AG20443 (cell line): ENCODE measurements at regions not wholly inside any gene's neighbourhood (a gene's known extent, or its start where the extent isn't known, plus 50 kb on each side); places are given as distances from the start of the nearest gene placed in this dataset.

Experiments
- DNase-seq: peaks from one replicate; pipeline ENCODE4 v3.0.0; 2012; ENCODE audit warnings: low spot score, mixed read lengths

DNA sequence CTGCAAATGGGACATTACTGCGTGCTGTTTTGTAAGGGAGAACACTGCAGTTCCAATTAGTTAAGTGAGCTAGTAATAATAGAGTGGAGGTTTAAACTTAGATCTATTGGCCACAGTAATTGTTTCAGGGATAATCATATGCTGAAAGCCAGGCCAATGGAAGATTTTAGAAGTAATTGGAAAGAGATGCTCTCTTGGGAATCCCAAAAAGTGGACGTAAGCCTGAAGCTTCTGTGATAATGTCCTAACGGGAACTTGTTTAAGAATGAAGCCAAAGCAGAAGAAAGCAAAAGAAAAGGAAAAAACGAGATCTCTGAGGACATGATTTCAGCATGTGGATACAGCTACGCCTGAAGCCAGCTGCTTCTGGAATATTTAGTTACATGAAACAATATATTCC is 594.6 kb downstream of the SLC4A3 start:
- DNase-seq, result no peak

- DNase-seq, result peak; percentile 37
Observed at GRCh38 chr2:220224691-220225543, 597.5 kb downstream of the SLC4A3 start.

DNA sequence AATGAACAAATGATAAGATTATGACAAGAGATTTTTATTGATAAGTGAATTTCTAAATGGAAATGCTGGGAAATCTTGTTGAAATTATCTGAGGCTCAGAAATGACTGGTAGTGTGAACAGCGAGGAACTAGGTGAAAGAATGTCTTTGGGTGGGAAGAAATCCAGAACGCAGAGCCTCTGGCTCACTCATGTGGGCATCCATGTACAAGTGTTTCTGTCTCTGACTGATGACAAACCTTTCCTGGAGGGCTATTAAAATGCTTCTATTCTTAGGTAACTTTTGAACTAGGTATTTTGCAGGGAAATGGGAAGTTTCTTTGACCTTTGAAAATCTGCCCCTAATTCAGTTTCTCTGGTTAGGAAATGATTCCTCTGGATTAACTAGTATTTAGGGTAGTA is 598.6 kb downstream of the SLC4A3 start:
- DNase-seq, result no peak

GRCh38 chr2:220226546-220226945 is 599.1 kb downstream of the SLC4A3 start:
- no peak for DNase-seq

DNA sequence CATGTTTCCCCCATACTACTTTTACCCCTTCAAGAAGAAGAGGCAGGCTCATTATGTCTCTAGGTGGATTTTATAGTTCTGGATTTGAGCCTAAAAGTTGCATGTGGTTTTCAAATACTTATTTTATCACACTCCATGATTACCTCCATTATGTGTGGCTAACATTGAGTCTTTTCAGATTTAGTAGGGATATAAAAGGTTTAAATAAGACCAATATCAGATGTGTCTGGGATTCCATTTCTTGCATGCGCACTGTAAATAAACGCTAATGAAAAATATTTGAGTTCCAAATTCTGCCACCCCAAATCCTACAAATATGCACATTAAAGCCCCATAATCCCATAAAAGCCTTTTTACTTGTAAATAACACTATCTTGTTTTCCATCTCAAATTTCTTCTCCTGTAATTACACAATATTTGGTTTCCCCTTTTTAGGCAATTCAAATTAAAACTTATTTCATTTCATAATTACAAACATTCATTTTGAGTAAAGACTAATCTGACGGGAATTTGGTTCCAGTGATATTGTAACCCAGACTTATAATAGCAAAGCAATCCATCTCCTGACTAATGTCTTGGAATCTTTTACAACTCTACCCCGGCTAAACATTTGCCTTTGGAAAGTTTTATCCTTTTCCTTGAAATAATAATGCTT is 600.0 kb downstream of the SLC4A3 start:
- peak; percentile 47 for DNase-seq

- peak; percentile 88 for DNase-seq
Observed at GRCh38 chr2:220228310-220229006, 601.0 kb downstream of the SLC4A3 start.

GRCh38 chr2:220240641-220241040 is 613.2 kb downstream of the SLC4A3 start:
- no peak for DNase-seq

- no peak for DNase-seq
Observed at GRCh38 chr2:220241423-220241822, 614.0 kb downstream of the SLC4A3 start.

DNA sequence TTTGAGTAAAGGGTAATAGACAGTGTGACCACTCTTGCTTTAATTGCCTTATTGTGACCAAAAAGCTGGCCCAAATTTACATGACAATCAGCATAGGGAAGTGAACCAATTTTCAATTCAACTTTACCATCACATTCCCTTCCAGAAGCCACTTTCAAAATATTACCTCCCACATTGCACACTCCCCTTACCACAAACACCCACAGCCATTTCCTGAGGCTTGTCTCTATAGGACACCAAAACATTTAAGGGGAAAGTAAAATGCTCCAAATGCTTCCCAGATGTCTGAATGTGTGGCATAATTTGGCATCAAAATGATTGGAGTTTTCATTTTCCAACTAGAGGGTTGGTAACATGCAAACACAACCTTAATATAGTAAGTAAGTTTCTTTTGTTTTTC is 616.1 kb downstream of the SLC4A3 start:
- no peak for DNase-seq

DNA sequence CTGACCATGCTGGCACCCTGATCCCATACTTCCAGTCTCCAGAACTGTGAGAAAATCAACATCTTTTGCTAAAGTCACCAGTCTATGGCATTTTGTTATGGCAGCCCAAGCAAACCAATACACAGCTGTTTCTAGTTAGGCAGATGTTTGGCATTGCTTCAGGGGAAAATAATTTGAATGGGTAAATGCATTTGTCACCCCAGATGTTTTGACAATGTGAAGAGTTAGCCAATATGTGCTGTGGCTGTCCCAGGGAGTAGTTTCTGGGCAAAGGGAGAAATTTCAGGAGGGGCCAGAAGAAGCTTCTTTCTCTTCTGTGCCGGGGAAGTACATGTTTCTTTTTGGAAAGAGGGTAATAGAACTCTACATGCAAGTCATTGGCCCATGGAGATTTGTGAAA is 619.0 kb downstream of the SLC4A3 start:
- peak; percentile 16 for DNase-seq

- no peak for DNase-seq
Observed at GRCh38 chr2:220247588-220248350, 620.3 kb downstream of the SLC4A3 start.

DNA sequence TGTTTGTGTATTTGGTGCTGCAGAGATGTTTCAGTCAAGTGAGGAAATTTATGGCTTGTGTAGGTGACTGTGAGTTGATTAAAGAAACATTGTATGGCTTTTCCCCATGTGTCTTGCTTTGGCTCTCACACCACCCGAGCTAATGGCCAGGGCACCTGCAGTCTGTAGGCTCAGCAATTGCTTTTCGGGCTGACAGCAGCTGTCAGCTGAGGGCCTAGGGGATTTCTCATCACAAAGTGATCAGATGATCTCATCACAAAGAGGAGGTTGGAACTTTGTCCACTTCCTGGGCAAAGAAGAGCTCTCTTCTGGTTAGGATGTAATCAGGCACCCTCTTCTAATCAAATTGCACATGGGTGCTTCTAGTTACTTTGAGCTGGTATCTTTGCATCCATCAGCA is 632.2 kb downstream of the SLC4A3 start:
- no peak for DNase-seq

DNA sequence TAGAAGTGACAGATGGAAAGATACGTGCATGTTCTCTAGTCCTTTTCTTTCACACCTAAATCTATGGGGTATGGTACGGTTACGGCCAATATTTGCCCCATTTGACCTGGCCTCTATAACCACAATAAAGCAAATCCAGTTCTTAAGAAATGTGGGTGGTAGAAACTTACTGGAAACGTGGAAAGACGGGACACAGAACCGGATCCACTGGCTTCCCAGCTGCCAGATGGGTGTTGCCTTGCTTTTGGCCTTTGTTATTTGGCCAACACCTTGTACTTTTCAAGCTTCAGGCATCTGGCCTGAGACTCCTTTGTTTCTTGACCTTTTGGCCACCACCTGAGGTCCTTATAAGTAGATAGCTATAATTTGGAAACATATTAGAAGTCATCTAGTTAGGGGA is 635.9 kb downstream of the SLC4A3 start:
- no peak for DNase-seq

DNA sequence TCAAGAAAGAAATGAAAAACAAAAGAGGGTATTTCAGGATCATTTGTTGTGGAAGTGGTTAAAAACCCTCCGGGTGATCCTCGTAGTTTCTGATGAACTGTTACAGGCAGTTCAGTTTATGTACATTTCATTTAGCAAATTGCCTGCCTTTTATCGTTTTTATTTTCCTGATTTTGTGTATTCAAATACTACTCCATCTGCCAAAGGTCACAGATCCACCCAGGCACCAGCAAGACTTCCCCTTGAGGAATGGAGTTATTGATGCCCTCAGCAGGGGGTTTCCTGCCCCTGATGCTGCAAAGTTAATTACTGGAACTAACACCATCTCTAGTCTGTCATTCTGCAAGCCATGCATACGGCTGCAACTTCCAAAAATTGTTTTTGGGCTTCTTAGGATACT is 641.9 kb downstream of the SLC4A3 start:
- no peak for DNase-seq

- no peak for DNase-seq
Observed at GRCh38 chr2:220270481-220271070, 643.1 kb downstream of the SLC4A3 start.

DNA sequence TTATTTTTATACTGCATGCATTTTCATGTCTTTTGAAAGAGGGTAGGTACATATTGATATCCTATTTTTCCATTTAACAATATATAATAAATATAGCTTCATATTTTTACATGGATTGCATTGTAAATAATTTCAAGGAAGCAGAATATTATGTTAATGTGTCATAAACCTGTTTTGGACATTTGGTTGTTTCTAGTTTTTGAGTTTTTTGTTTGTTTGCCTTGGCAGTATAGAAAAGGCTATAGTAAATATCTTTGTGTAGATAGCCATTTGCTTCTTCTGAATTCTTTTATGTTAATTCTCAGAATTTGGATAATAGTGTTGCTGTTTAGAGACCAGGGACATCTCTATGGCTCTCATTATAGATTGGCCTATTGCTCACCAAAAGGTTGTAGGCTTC is 645.2 kb downstream of the SLC4A3 start:
- DNase-seq, result no peak

DNA sequence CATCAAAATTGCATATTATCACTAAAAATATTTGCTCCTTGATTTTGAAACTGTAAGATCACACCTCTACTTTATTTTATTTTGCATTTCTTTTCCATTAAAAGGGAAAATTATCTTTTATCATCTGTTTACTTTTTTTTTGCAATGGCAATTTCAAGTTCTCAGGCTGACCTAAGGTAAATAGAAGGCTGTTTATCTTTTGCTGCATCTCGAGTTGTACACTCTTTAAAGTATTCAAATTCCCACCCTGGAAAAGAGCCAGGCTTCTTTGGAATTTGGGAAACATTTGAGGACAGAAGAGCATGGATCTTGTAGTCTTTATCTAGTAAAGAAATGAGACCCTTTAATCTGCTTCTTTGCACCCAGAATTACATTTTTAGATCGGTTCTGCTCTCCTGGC is 645.7 kb downstream of the SLC4A3 start:
- DNase-seq, result no peak

GRCh38 chr2:220275454-220275853 is 648.0 kb downstream of the SLC4A3 start:
- peak; percentile 12 for DNase-seq

DNA sequence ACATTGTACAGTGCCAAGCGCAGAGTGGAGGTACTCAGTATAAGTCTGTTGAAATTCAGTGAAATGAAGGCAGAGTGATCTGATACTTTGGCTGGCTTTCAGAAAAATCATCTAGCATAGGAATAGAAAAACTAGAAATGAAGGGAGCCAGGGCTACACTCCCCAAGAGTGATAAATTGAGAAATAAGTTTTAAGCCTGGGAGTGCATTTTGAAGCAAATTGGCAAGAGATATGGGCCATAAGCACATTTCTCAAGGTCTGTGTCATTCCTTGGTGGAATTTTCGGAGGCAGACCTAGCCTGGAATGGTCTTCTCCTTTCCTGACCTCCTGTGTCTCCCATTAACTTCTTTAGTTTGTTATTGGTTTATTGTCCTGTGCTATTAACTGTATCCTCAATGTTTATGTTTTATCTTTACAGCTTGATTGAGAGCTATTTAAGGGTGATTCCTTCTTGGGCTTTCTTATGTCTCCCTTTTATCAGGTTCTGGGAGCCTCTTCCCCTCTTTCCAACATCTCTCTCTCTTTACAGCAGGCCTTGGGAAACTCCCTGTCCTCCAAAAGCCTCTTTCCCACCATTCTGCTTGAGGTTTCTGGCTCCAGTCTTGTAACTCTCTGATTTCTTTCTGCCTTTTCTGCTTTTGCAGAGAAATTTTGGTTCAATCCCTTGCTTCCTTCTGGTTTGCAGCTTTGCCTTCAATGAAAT is 649.5 kb downstream of the SLC4A3 start:
- DNase-seq, result peak; percentile 63

- peak; percentile 79 for DNase-seq
Observed at GRCh38 chr2:220277445-220277975, 650.1 kb downstream of the SLC4A3 start.

DNA sequence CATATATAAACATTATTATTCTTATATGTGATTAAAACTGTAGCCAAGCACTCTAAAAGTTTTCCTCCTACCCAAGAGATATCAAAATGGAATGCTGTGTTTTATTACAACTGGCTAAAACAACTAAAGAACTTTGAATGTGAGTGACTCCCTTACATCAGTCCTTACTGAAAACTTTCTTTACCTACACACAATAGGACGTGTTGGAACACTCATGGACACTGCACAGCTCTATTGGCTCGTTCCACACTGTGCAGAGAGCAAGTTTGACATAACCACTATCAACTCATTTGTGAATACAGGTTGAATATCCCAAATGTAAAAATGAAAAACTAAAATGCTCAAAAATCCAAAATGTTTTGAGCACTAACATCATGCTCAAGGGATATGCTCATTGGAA is 650.6 kb downstream of the SLC4A3 start:
- DNase-seq, result no peak
